ENCODE measurements at regions not wholly inside any gene's neighbourhood (a gene's known extent, or its start where the extent isn't known, plus 50 kb on each side); places are given as distances from the start of the nearest gene placed in this dataset.

DNA sequence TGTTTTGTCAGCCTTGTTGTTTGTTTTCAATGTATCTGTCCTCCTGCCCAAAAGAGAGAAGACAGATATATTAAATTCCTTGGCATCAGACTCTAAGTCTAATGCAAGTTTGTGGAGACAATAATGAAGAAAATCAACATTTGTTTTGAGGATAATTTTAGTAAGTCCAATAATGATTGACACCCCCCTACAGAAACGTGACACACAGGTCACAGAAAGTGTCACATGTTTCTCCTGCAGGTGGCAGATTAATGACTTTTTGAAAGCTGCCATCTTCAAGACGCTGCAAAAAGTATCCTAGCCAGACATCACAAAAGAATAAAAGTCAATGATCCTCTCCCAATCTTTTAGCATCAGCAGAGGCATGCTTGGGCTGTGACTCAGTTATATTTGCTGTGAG lies 378.8 kb upstream of the TMPO start:
- H3K4me1 ChIP-seq: no peaks in the 10 kb centered on the region
- H3K27me3 ChIP-seq: no peaks in the 10 kb centered on the region
- H3K9me3 ChIP-seq: no peaks in the 10 kb centered on the region
- no peak overlapping the region for H3K4me3 ChIP-seq
- H3K36me3 ChIP-seq: no peaks in the 10 kb centered on the region
- intact Hi-C loops (cut with DNase I; ENCODE audit: low total_unique reads): no loop called here
- no peak for DNase-seq (ENCODE audit: low spot score in 2 of 2)
- TF ChIP-seq POLR2A (IDR thresholded peaks at IDR 0.05): no peak
- TF ChIP-seq, protein P1, sequence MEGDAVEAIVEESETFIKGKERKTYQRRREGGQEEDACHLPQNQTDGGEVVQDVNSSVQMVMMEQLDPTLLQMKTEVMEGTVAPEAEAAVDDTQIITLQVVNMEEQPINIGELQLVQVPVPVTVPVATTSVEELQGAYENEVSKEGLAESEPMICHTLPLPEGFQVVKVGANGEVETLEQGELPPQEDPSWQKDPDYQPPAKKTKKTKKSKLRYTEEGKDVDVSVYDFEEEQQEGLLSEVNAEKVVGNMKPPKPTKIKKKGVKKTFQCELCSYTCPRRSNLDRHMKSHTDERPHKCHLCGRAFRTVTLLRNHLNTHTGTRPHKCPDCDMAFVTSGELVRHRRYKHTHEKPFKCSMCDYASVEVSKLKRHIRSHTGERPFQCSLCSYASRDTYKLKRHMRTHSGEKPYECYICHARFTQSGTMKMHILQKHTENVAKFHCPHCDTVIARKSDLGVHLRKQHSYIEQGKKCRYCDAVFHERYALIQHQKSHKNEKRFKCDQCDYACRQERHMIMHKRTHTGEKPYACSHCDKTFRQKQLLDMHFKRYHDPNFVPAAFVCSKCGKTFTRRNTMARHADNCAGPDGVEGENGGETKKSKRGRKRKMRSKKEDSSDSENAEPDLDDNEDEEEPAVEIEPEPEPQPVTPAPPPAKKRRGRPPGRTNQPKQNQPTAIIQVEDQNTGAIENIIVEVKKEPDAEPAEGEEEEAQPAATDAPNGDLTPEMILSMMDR (IDR thresholded peaks at IDR 0.05): no peak
- no peak for TF ChIP-seq POLR2AphosphoS5 (IDR thresholded peaks at IDR 0.05)
- no peak overlapping the region for H3K27ac ChIP-seq

DNA sequence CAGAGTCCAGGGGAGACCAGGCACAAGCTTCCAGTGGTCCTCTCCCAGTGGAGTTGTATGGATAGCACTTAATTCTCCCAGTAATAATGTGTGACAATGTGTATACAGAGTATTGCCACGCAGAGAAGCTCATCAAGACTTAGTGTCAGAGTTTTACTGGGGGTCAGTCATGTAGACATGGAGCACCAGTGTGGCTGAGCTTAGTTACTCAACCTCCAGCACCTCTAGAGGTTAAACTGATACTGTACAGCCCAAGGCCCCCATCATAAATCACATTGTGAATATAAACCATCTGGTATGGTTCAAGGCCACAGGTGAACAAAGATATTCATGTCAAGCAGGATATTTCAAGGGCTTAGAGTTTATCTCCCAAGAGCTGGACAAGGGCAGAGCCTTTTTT lies 378.1 kb upstream of the TMPO start:
- Histone ChIP-seq H3K27me3 (no peaks in the 10 kb centered on the region), H3K36me3 (no peaks in the 10 kb centered on the region), H3K4me1 (no peaks in the 10 kb centered on the region), H3K4me3 (no peak overlapping the region), H3K27ac (no peak overlapping the region), H3K9me3 (no peaks in the 10 kb centered on the region)
- DNase-seq (ENCODE audit: low spot score in 2 of 2): no peak
- intact Hi-C loops (cut with DNase I; ENCODE audit: low total_unique reads): no loop called here
- TF ChIP-seq POLR2A (IDR thresholded peaks at IDR 0.05) (no peak), POLR2AphosphoS5 (IDR thresholded peaks at IDR 0.05) (no peak)
- TF ChIP-seq, protein P1 (IDR thresholded peaks at IDR 0.05): no peak

DNA sequence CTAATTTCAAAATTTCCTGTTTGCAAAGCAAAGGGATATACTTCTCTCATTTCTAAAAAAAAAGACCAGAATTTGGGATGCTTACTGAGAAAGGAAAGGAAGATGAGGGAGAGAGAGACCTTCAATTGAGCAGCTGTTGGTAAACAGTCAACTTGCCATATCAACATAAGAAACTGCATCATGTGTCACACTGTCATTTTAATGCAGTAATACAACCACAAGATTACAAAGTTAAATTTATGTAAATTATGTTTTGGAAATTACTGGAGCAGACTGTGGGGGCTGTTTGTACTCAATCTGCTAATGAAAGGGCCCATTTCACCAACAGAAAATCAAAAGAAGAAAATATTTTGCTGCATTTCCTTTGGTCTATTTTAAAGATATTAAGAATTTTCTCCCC lies 370.4 kb upstream of the TMPO start:
- DNase-seq (ENCODE audit: low spot score in 2 of 2): no peak
- H3K27ac ChIP-seq: no peak overlapping the region
- intact Hi-C loops (cut with DNase I; ENCODE audit: low total_unique reads): no loop called here
- no peaks in the 10 kb centered on the region for H3K9me3 ChIP-seq
- H3K4me1 ChIP-seq: no peaks in the 10 kb centered on the region
- H3K27me3 ChIP-seq: no peaks in the 10 kb centered on the region
- no peaks in the 10 kb centered on the region for H3K36me3 ChIP-seq
- H3K4me3 ChIP-seq: no peak overlapping the region
- TF ChIP-seq, protein P1 (IDR thresholded peaks at IDR 0.05): no peak
- no peak for TF ChIP-seq POLR2AphosphoS5 (IDR thresholded peaks at IDR 0.05)
- TF ChIP-seq POLR2A (IDR thresholded peaks at IDR 0.05): no peak

DNA sequence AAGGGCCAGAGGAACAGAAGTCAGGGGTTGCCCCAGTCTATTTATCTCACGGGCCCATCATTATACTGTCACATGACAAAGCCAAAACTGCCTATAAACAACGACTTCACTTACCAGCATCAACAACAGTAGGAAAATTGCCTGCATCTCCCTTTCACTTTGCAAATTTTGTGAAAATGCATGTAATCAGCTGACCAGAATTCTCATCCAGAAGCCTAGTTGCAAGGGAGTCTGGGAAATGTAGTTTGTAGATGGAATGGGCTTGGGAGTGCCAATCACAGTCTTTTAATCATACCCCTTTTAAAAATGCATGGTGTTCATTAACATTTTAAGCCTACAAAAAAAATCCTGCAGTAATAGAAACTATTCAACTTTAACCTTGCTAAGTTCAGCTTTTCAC lies 369.3 kb upstream of the TMPO start:
- intact Hi-C loops (cut with DNase I; ENCODE audit: low total_unique reads): no loop called here
- Histone ChIP-seq H3K4me3 (no peak overlapping the region), H3K27ac (no peak overlapping the region), H3K9me3 (no peaks in the 10 kb centered on the region), H3K36me3 (no peaks in the 10 kb centered on the region), H3K4me1 (no peaks in the 10 kb centered on the region), H3K27me3 (no peaks in the 10 kb centered on the region)
- TF ChIP-seq POLR2A (IDR thresholded peaks at IDR 0.05) (no peak), POLR2AphosphoS5 (IDR thresholded peaks at IDR 0.05) (no peak)
- TF ChIP-seq, protein P1 (IDR thresholded peaks at IDR 0.05): no peak
- DNase-seq (ENCODE audit: low spot score in 2 of 2): no peak

DNA sequence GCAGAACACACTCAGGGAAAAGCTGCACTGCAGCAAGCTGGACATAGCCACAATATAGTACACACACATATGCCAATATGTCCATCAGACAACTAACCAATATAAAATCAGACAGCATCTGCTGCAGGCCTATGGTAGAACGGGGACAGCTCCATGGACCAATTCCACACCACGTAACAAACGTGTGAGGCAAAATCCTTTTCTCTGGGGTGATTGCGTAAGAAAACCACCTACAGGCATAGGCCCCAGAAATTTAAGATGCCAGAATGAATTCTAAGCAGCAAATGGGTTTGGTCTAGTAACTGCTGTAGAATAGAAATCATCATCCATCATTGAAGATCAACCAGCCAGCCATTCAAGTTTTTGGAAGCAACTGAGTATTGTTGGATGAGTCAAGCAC lies 368.9 kb upstream of the TMPO start:
- no peaks in the 10 kb centered on the region for H3K27me3 ChIP-seq
- intact Hi-C loops (cut with DNase I; ENCODE audit: low total_unique reads): no loop called here
- H3K9me3 ChIP-seq: no peaks in the 10 kb centered on the region
- DNase-seq (ENCODE audit: low spot score in 2 of 2): no peak
- H3K4me1 ChIP-seq: no peaks in the 10 kb centered on the region
- H3K4me3 ChIP-seq: no peak overlapping the region
- H3K36me3 ChIP-seq: no peaks in the 10 kb centered on the region
- no peak overlapping the region for H3K27ac ChIP-seq
- TF ChIP-seq POLR2AphosphoS5 (IDR thresholded peaks at IDR 0.05): no peak
- TF ChIP-seq, protein P1 (IDR thresholded peaks at IDR 0.05): no peak
- TF ChIP-seq POLR2A (IDR thresholded peaks at IDR 0.05): no peak

Measured in breast epithelium (tissue), 4 donors.